Kidney epithelial cell (primary cell): ENCODE measurements at regions not wholly inside any gene's neighbourhood (a gene's known extent, or its start where the extent isn't known, plus 50 kb on each side); places are given as distances from the start of the nearest gene placed in this dataset.
A peak's percentile ranks its signal among the peaks of the same experiment; 100 is the strongest.
"Not testable (repeated sequence)": the region's sequence is repeated elsewhere in the genome, so short reads cannot be mapped to it uniquely, and the experiment has no call there.

Experiments
- DNase-seq: peaks from one replicate; pipeline ENCODE4 v3.0.0-alpha.2; 2010; ENCODE audit warnings: low read depth
- H3K27me3 ChIP-seq: 2 replicates; pipeline ENCODE4 v1.6.0; 2011; ENCODE audit warnings: low read length; ENCODE audit not compliant: control insufficient read depth, insufficient read depth
- H3K36me3 ChIP-seq: 2 replicates; pipeline ENCODE4 v1.5.1; 2011; ENCODE audit warnings: low read length; ENCODE audit not compliant: control insufficient read depth, insufficient read depth
- H3K4me3 ChIP-seq: 2 replicates; pipeline ENCODE4 v1.5.1; 2011; ENCODE audit warnings: low read depth, mild to moderate bottlenecking, control low read depth, low read length
- TF ChIP-seq, protein P1 (sequence below): IDR thresholded peaks from 2 replicates; pipeline ENCODE4 v1.5.1; 2011; ENCODE audit warnings: mild to moderate bottlenecking, moderate library complexity, low read length, control low read depth, inconsistent platforms; ENCODE audit not compliant: insufficient read depth, poor library complexity, severe bottlenecking

DNA sequence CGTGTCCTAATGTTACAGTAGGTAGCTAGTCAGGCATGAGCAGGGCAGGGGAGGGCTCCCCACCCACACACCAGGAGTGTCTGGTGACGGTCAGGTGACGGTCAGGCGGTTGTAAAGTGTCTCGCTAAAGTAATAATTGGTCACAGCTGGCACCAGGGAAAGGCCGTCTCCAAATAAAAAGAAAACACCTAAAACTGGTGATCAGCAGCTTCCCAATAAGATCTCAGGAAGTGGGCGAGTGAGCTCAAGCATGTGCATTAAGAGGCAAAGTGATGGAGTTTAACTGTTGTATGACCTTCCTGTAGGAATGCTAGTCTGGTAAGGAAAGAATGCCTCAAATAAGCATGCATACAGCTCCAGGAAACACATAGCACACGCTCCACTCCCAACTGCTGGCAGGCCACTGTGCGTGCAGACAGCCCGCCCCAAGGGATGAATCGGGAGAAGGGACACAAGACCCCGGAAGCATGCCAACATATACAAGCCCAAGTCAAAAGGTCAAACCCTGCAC is 177.1 kb downstream of the RNF144A start:
- Histone ChIP-seq H3K36me3 (no peaks in the 10 kb centered on the region), H3K4me3 (no peak overlapping the region), H3K27me3 (no peaks in the 10 kb centered on the region)
- TF ChIP-seq, protein P1, sequence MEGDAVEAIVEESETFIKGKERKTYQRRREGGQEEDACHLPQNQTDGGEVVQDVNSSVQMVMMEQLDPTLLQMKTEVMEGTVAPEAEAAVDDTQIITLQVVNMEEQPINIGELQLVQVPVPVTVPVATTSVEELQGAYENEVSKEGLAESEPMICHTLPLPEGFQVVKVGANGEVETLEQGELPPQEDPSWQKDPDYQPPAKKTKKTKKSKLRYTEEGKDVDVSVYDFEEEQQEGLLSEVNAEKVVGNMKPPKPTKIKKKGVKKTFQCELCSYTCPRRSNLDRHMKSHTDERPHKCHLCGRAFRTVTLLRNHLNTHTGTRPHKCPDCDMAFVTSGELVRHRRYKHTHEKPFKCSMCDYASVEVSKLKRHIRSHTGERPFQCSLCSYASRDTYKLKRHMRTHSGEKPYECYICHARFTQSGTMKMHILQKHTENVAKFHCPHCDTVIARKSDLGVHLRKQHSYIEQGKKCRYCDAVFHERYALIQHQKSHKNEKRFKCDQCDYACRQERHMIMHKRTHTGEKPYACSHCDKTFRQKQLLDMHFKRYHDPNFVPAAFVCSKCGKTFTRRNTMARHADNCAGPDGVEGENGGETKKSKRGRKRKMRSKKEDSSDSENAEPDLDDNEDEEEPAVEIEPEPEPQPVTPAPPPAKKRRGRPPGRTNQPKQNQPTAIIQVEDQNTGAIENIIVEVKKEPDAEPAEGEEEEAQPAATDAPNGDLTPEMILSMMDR = no peak
- peak; percentile 56 for DNase-seq

DNA sequence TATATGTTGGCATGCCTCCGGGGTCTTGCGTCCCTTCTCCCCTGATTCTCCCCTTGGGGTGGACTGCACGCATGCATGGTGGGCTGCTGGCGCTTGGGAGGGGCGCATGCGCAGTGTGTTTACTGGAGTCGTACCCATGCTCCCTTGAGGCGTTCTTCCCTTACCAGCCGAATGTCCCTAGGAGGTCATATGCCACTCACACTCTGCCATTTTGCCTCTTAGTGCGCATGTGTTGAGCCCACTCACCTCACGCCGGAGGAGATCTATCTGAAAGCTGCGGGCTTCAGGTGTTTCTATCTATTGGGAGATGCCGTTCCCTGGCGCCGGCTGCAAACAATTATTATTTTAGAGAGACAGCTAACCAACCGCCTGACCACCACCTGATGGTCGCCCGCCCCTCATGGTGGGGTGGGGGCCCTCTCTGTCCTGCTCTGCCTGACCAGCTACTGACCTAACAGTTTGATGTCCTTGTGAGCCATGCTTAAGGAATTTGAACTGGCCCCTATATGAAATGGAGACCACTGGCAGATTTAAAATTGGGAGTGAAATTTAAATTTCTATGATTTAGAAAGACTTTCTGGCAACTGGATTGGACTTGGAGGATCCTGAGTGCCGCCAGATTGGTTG is 179.6 kb downstream of the RNF144A start:
- TF ChIP-seq, protein P1 = no peak
- H3K36me3 ChIP-seq = no peaks in the 10 kb centered on the region
- H3K27me3 ChIP-seq = no peaks in the 10 kb centered on the region
- no peak for DNase-seq
- no peak overlapping the region for H3K4me3 ChIP-seq

DNA sequence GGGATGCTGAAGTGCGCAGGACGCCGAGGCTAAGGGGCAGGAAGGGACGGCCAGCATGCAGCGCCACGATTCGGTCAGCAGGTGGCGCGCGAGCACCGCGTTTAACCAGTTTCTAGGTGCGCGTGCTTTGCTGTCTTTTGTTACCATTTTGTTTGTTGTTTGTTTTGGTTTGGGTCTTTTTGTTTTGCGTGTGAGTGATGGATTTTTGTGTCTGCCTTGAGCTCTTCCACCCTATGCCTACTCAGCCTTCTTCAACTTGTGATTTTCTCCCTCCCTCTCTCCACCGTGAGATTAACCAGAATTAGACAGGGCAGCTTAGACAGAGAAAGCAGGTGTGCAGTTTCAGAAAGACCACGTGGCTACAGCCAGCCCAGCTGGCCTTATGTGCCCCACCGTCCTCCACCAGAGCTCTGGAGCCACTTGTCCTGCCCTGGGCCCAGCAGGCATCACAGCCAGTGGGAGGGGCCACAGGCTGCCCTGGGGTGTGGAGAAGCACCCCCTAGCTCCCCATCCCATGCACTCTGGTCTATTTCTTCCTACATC is 180.2 kb downstream of the RNF144A start:
- DNase-seq = no peak
- H3K4me3 ChIP-seq = no peak overlapping the region
- no peaks in the 10 kb centered on the region for H3K27me3 ChIP-seq
- TF ChIP-seq, protein P1 = peak; percentile 98
- H3K36me3 ChIP-seq = no peaks in the 10 kb centered on the region

DNA sequence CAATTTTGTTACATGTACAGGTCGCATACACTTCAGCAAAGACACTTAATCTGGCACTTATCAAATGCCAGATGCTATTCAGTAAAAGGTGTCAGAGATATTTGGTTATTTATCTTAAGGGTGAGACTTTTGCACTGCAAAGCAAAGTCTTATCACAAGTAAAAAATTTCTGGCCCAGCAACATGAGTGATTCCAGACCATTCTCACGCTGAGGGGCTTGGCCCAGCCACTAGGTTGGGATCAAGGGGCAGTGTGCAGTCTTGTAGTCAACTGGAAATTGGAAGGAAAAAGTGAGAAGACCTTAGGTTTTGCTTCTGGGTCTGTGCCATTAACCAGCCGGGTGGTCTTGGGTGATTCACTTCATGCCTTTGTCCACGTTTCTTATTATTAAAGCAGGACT is 181.6 kb downstream of the RNF144A start:
- H3K27me3 ChIP-seq = no peaks in the 10 kb centered on the region
- TF ChIP-seq, protein P1 = no peak
- H3K36me3 ChIP-seq = no peaks in the 10 kb centered on the region
- no peak for DNase-seq
- H3K4me3 ChIP-seq = no peak overlapping the region

DNA sequence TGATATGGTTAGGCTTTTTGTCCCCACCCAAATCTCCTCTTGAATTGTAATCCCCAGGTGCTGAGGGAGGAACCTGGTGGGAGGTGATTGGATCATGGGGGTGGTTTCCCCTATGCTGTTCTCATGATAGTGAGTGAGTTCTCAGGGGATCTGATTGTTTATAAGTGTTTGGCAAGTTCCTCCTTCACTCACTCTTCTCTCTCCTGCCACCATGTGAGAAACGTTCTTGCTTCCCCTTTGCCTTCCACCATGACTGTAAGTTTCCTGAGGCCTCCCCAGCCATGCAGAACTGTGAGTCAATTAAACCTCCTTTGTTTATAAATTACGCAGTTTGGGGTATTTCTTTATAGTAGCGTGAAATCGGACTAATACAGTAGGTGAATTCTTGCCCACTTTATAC is 182.5 kb downstream of the RNF144A start:
- DNase-seq, H3K27me3 ChIP-seq, H3K36me3 ChIP-seq, H3K4me3 ChIP-seq: not testable (repeated sequence)

DNA sequence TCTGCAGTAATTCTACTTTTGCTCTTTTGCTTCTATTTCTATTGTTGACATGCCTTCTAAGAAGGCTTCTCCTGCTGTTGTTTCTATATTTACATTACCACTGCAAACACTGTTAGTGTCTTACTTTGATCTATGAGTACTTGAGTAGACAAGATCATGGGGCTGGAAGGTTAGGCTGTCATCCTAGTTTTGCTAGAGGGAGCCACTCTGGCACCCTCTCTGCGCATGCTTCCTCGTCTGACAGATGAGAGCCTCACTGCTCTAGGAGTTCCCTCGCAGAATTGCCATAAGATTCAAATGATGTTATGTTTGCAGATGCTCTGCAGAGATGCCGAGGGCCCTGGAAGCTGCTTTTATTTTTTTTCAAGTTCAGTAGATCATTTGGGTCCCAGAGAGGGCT is 185.6 kb downstream of the RNF144A start:
- no peaks in the 10 kb centered on the region for H3K36me3 ChIP-seq
- no peak overlapping the region for H3K4me3 ChIP-seq
- TF ChIP-seq, protein P1 = no peak

More for the DNA sequence above, 185.6 kb downstream of the RNF144A start:
- DNase-seq = no peak
- no peaks in the 10 kb centered on the region for H3K27me3 ChIP-seq
